ENCODE measurements at regions not wholly inside any gene's neighbourhood (a gene's known extent, or its start where the extent isn't known, plus 50 kb on each side); places are given as distances from the start of the nearest gene placed in this dataset.

- no peaks in the 10 kb centered on the region for H3K36me3 ChIP-seq
- TF ChIP-seq CTCF (IDR thresholded peaks at IDR 0.05) (no peak), POLR2A (IDR thresholded peaks at IDR 0.05) (no peak)
- H3K9me3 ChIP-seq, result no peaks in the 10 kb centered on the region
- H3K27ac ChIP-seq, result no peak overlapping the region
- DNase-seq, result no peak
- H3K4me3 ChIP-seq, result no peak overlapping the region
- no peaks in the 10 kb centered on the region for H3K27me3 ChIP-seq
- peaks cover 0 to 5% (median 0%) of the 10 kb centered on the region in 4 donors for H3K4me1 ChIP-seq
Observed at GRCh38 chr2:128510701-128511397, 192.2 kb upstream of the HS6ST1 start.

GRCh38 chr2:128511731-128512378 lies 193.2 kb upstream of the HS6ST1 start:
- Histone ChIP-seq H3K27me3 (no peaks in the 10 kb centered on the region), H3K4me1 (peaks cover 0 to 5% (median 0%) of the 10 kb centered on the region in 4 donors), H3K4me3 (no peak overlapping the region), H3K36me3 (no peaks in the 10 kb centered on the region), H3K9me3 (no peaks in the 10 kb centered on the region), H3K27ac (no peak overlapping the region)
- TF ChIP-seq POLR2A (IDR thresholded peaks at IDR 0.05), result no peak
- TF ChIP-seq CTCF (IDR thresholded peaks at IDR 0.05), result no peak
- no peak for DNase-seq

- DNase-seq, result peak in 1 of 3 donors; percentile 18
- no peaks in the 10 kb centered on the region for H3K9me3 ChIP-seq
- H3K36me3 ChIP-seq, result no peaks in the 10 kb centered on the region
- TF ChIP-seq POLR2A (IDR thresholded peaks at IDR 0.05), result no peak
- no peak for TF ChIP-seq CTCF (IDR thresholded peaks at IDR 0.05)
- no peak overlapping the region for H3K27ac ChIP-seq
- no peak overlapping the region for H3K4me3 ChIP-seq
- no peaks in the 10 kb centered on the region for H3K27me3 ChIP-seq
- peaks cover 0 to 5% (median 0%) of the 10 kb centered on the region in 4 donors for H3K4me1 ChIP-seq
Observed at GRCh38 chr2:128512379-128513115, 193.9 kb upstream of the HS6ST1 start.

- no peaks in the 10 kb centered on the region for H3K36me3 ChIP-seq
- peaks cover 0 to 5% (median 0%) of the 10 kb centered on the region in 4 donors for H3K4me1 ChIP-seq
- no peaks in the 10 kb centered on the region for H3K27me3 ChIP-seq
- no peaks in the 10 kb centered on the region for H3K9me3 ChIP-seq
- no peak for TF ChIP-seq POLR2A (IDR thresholded peaks at IDR 0.05)
- TF ChIP-seq CTCF (IDR thresholded peaks at IDR 0.05), result no peak
- H3K4me3 ChIP-seq, result no peak overlapping the region
- H3K27ac ChIP-seq, result no peak overlapping the region
- DNase-seq, result peak in 1 of 3 donors; percentile 30
Observed at GRCh38 chr2:128513116-128513960, 194.7 kb upstream of the HS6ST1 start.

- peaks cover 0 to 5% (median 0%) of the 10 kb centered on the region in 4 donors for H3K4me1 ChIP-seq
- no peaks in the 10 kb centered on the region for H3K36me3 ChIP-seq
- H3K9me3 ChIP-seq, result no peaks in the 10 kb centered on the region
- no peaks in the 10 kb centered on the region for H3K27me3 ChIP-seq
- no peak overlapping the region for H3K27ac ChIP-seq
- peak in 2 of 3 donors; percentile 51 to 59 for DNase-seq
- no peak for TF ChIP-seq CTCF (IDR thresholded peaks at IDR 0.05)
- TF ChIP-seq POLR2A (IDR thresholded peaks at IDR 0.05), result no peak
- no peak overlapping the region for H3K4me3 ChIP-seq
Observed at GRCh38 chr2:128513961-128514283, 195.3 kb upstream of the HS6ST1 start.

All from Peyer's patch (tissue), 4 donors.